ENCODE measurements at regions not wholly inside any gene's neighbourhood (a gene's known extent, or its start where the extent isn't known, plus 50 kb on each side); places are given as distances from the start of the nearest gene placed in this dataset.

GRCh38 chr5:21694567-21694966, 1158.6 kb downstream of the CDH12 start:
- DNase-seq (ENCODE audit: extremely low spot score, insufficient read length, low read depth) (no peak), FAIRE-seq (no peak)

- no peak for FAIRE-seq
- DNase-seq (ENCODE audit: extremely low spot score, insufficient read length, low read depth), result no peak
Observed at GRCh38 chr5:21693591-21693990, 1159.6 kb downstream of the CDH12 start.

- DNase-seq (ENCODE audit: extremely low spot score, insufficient read length, low read depth) (no peak), FAIRE-seq (no peak)
Observed at GRCh38 chr5:21689587-21689986, 1163.6 kb downstream of the CDH12 start.

- DNase-seq (ENCODE audit: extremely low spot score, insufficient read length, low read depth) (no peak), FAIRE-seq (no peak)
Observed at GRCh38 chr5:21688655-21689054, 1164.5 kb downstream of the CDH12 start.

GRCh38 chr5:21687621-21688020, 1165.5 kb downstream of the CDH12 start:
- FAIRE-seq (no peak), DNase-seq (ENCODE audit: extremely low spot score, insufficient read length, low read depth) (no peak)

- no peak for FAIRE-seq
- DNase-seq (ENCODE audit: extremely low spot score, insufficient read length, low read depth), result no peak
Observed at GRCh38 chr5:21686706-21687105, 1166.4 kb downstream of the CDH12 start.

GRCh38 chr5:21685522-21685921, 1167.6 kb downstream of the CDH12 start:
- FAIRE-seq (no peak), DNase-seq (ENCODE audit: extremely low spot score, insufficient read length, low read depth) (no peak)

- DNase-seq (ENCODE audit: extremely low spot score, insufficient read length, low read depth) (no peak), FAIRE-seq (no peak)
Observed at GRCh38 chr5:21684992-21685391, 1168.2 kb downstream of the CDH12 start.

GRCh38 chr5:21681911-21682310, 1171.2 kb downstream of the CDH12 start:
- no peak for DNase-seq (ENCODE audit: extremely low spot score, insufficient read length, low read depth)
- no peak for FAIRE-seq

GRCh38 chr5:21680641-21681040, 1172.5 kb downstream of the CDH12 start:
- FAIRE-seq, result no peak
- no peak for DNase-seq (ENCODE audit: extremely low spot score, insufficient read length, low read depth)

- DNase-seq (ENCODE audit: extremely low spot score, insufficient read length, low read depth) (no peak), FAIRE-seq (no peak)
Observed at GRCh38 chr5:21680196-21680595, 1172.9 kb downstream of the CDH12 start.

GRCh38 chr5:21678526-21678925, 1174.6 kb downstream of the CDH12 start:
- DNase-seq (ENCODE audit: extremely low spot score, insufficient read length, low read depth), result no peak
- FAIRE-seq, result no peak

- no peak for FAIRE-seq
- no peak for DNase-seq (ENCODE audit: extremely low spot score, insufficient read length, low read depth)
Observed at GRCh38 chr5:21672911-21673310, 1180.2 kb downstream of the CDH12 start.

GRCh38 chr5:21672360-21672759, 1180.8 kb downstream of the CDH12 start:
- DNase-seq (ENCODE audit: extremely low spot score, insufficient read length, low read depth) (no peak), FAIRE-seq (no peak)

GRCh38 chr5:21665524-21665923, 1187.6 kb downstream of the CDH12 start:
- FAIRE-seq (no peak), DNase-seq (ENCODE audit: extremely low spot score, insufficient read length, low read depth) (no peak)

GRCh38 chr5:21663082-21663481, 1190.1 kb downstream of the CDH12 start:
- no peak for FAIRE-seq
- DNase-seq (ENCODE audit: extremely low spot score, insufficient read length, low read depth), result no peak

GRCh38 chr5:21661184-21661583, 1192.0 kb downstream of the CDH12 start:
- no peak for DNase-seq (ENCODE audit: extremely low spot score, insufficient read length, low read depth)
- no peak for FAIRE-seq

- FAIRE-seq, result no peak
- no peak for DNase-seq (ENCODE audit: extremely low spot score, insufficient read length, low read depth)
Observed at GRCh38 chr5:21654556-21654955, 1198.6 kb downstream of the CDH12 start.

GRCh38 chr5:21649969-21650368, 1203.2 kb downstream of the CDH12 start:
- DNase-seq (ENCODE audit: extremely low spot score, insufficient read length, low read depth) (no peak), FAIRE-seq (no peak)

- FAIRE-seq (no peak), DNase-seq (ENCODE audit: extremely low spot score, insufficient read length, low read depth) (no peak)
Observed at GRCh38 chr5:21646469-21646868, 1206.7 kb downstream of the CDH12 start.

GRCh38 chr5:21644032-21644431, 1209.1 kb downstream of the CDH12 start:
- no peak for FAIRE-seq
- DNase-seq (ENCODE audit: extremely low spot score, insufficient read length, low read depth), result no peak

- DNase-seq (ENCODE audit: extremely low spot score, insufficient read length, low read depth) (no peak), FAIRE-seq (no peak)
Observed at GRCh38 chr5:21642312-21642711, 1210.8 kb downstream of the CDH12 start.

- DNase-seq (ENCODE audit: extremely low spot score, insufficient read length, low read depth), result no peak
- FAIRE-seq, result no peak
Observed at GRCh38 chr5:21623831-21624230, 1229.3 kb downstream of the CDH12 start.
